Uterus (tissue), 2 donors: ENCODE measurements at regions not wholly inside any gene's neighbourhood (a gene's known extent, or its start where the extent isn't known, plus 50 kb on each side); places are given as distances from the start of the nearest gene placed in this dataset.

Source experiments
- CTCF ChIP-seq, 4 experiments: fragments of 200-600 bp in 2 of 4; fragments of 450-650 bp in 2 of 4; sonication (generic) in 2 of 4; IDR thresholded peaks; one replicate each; pipeline ENCODE4 v1.5.1; 2016 to 2019; ENCODE audit warnings: antibody characterized with exemption in 4 of 4, mild to moderate bottlenecking in 2 of 4, moderate library complexity in 1 of 4
- POLR2A ChIP-seq, 2 donors: fragments of 450-650 bp; IDR thresholded peaks; one replicate each; pipeline ENCODE4 v1.6.1; 2016; ENCODE audit warnings: antibody characterized with exemption in 2 of 2, mild to moderate bottlenecking in 1 of 2, moderate library complexity in 1 of 2

GRCh38 chr6:137369136-137369535 is 125.1 kb downstream of the OLIG3 start:
- TF ChIP-seq CTCF (IDR thresholded peaks at IDR 0.05) (no peak), POLR2A (IDR thresholded peaks at IDR 0.05) (no peak)
